ENCODE measurements at regions not wholly inside any gene's neighbourhood (a gene's known extent, or its start where the extent isn't known, plus 50 kb on each side); places are given as distances from the start of the nearest gene placed in this dataset.

DNA sequence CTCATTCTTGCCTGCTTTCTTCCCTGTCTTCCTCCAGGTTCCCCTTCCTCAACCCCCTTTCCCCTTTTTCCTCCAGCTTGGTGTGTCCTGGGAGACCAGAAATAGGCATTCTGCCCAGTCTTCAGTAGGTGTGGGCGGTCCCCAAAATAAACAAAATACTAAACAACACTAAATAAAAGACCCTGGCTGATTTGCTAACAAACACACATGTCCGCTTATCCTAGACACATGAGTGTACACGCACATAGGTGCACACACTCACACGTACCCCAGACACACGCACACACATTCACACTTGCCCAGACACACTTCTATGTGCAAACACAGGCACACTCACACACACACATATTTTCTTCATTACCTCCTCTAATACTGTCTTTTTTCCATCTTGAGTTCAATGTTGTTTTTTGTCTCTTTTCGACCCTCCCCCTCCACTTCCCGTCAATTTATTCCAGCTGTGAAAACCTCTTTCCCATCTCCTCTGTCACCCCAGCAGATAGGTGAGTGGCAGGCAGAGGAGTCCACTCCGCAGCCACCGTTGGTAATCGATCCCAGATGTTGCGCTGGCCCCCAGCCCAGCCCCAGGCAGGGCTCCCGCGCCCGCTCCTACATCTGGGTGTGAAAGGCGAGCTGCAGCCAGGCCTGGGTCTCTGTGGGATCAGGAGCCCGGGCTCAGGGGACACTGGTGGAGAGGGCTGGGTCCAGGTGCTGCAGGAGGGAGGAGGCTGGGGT lies 56.9 kb upstream of the FOXP4 start (continued):
- no peak for TF ChIP-seq ZNF341 (tag by site-specific recombination; IDR thresholded peaks at IDR 0.05; ENCODE audit: low read depth)
- TF ChIP-seq, protein P1, sequence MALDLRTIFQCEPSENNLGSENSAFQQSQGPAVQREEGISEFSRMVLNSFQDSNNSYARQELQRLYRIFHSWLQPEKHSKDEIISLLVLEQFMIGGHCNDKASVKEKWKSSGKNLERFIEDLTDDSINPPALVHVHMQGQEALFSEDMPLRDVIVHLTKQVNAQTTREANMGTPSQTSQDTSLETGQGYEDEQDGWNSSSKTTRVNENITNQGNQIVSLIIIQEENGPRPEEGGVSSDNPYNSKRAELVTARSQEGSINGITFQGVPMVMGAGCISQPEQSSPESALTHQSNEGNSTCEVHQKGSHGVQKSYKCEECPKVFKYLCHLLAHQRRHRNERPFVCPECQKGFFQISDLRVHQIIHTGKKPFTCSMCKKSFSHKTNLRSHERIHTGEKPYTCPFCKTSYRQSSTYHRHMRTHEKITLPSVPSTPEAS (tag by site-specific recombination; IDR thresholded peaks at IDR 0.05): peak; percentile 86
- TF ChIP-seq ZFHX2 (tag by site-specific recombination; conservative IDR thresholded peaks at IDR 0.05): no peak
- TF ChIP-seq ZBTB20 (tag by site-specific recombination; IDR thresholded peaks at IDR 0.05): no peak

DNA sequence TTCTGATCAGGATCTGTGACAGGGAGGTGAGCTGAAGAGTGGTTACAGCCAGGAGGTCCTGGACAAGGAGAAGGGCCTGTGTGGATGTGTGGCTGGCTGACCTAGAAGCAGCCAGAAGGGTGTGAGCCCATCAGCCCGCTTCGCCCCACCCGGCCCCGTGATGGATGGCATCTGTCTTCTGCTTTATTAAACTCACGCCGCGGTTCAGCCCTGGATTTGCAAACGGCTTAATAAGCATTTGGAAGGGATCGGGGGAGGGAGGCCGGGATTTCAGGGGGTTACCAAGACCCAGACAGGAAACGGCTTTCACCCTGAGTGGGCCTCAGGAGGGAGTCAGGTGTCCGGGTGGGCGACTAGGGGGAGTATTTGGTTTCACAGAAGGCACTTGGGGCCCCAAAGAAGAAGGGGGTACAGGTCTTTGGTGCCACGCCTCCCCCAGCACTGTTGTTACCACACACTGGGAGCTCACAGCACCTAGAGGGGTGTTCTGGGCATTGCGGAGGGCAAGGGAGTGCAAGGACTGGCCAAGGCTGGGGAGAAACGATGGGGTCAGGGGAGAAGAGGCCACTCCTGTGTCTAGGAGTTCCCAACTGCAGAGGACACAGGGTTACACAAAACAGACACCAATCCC lies 53.8 kb upstream of the FOXP4 start:
- ChIA-PET CTCF (interaction anchor here (0.7 kb wide), 2 partner anchors 461 to 678 kb away, joined by 3 read pairs; no protein-coding TSS in a partner anchor), POLR2A (no interaction called here)
- peaks cover 18% of the 10 kb centered on the region for H3K4me1 ChIP-seq (ENCODE audit: control insufficient read depth, insufficient read depth, low read length)
- no peaks in the 10 kb centered on the region for H3K9me3 ChIP-seq (ENCODE audit: control insufficient read depth, insufficient read depth, low read depth, low read length)
- H3K4me3 ChIP-seq (ENCODE audit: low read depth, low read length): no peak overlapping the region
- no peak overlapping the region for H3K27ac ChIP-seq (ENCODE audit: extremely low read depth, low read depth, low read length)
- H3K36me3 ChIP-seq (ENCODE audit: control insufficient read depth in 2 of 2, insufficient read depth in 1 of 2, low read length in 2 of 2): no peaks in the 10 kb centered on the region
- TF ChIP-seq, protein P2, sequence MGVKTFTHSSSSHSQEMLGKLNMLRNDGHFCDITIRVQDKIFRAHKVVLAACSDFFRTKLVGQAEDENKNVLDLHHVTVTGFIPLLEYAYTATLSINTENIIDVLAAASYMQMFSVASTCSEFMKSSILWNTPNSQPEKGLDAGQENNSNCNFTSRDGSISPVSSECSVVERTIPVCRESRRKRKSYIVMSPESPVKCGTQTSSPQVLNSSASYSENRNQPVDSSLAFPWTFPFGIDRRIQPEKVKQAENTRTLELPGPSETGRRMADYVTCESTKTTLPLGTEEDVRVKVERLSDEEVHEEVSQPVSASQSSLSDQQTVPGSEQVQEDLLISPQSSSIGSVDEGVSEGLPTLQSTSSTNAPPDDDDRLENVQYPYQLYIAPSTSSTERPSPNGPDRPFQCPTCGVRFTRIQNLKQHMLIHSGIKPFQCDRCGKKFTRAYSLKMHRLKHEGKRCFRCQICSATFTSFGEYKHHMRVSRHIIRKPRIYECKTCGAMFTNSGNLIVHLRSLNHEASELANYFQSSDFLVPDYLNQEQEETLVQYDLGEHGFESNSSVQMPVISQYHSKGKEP (tag by site-specific recombination; IDR thresholded peaks at IDR 0.05): no peak
- TF ChIP-seq ZNF132 (tag by site-specific recombination; IDR thresholded peaks at IDR 0.05; ENCODE audit: borderline replicate concordance) (no peak), KLF1 (tag by site-specific recombination; IDR thresholded peaks at IDR 0.05) (peak; percentile 76), ZNF138 (tag by site-specific recombination; IDR thresholded peaks at IDR 0.05; ENCODE audit: borderline replicate concordance) (no peak), ZBTB8A (tag by site-specific recombination; IDR thresholded peaks at IDR 0.05) (peak; percentile 64), HOXD13 (CRISPR knock-in tag; IDR thresholded peaks at IDR 0.05; ENCODE audit: borderline replicate concordance) (no peak), ZNF324 (tag by site-specific recombination; IDR thresholded peaks at IDR 0.05) (no peak), ZNF555 (tag by site-specific recombination; conservative IDR thresholded peaks at IDR 0.05) (no peak), SP3 (tag by site-specific recombination; IDR thresholded peaks at IDR 0.05) (no peak)
- TF ChIP-seq, protein P3, sequence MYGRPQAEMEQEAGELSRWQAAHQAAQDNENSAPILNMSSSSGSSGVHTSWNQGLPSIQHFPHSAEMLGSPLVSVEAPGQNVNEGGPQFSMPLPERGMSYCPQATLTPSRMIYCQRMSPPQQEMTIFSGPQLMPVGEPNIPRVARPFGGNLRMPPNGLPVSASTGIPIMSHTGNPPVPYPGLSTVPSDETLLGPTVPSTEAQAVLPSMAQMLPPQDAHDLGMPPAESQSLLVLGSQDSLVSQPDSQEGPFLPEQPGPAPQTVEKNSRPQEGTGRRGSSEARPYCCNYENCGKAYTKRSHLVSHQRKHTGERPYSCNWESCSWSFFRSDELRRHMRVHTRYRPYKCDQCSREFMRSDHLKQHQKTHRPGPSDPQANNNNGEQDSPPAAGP (tag by site-specific recombination; IDR thresholded peaks at IDR 0.05): peak; percentile 59; the same call in 1 of the 2 replicates

DNA sequence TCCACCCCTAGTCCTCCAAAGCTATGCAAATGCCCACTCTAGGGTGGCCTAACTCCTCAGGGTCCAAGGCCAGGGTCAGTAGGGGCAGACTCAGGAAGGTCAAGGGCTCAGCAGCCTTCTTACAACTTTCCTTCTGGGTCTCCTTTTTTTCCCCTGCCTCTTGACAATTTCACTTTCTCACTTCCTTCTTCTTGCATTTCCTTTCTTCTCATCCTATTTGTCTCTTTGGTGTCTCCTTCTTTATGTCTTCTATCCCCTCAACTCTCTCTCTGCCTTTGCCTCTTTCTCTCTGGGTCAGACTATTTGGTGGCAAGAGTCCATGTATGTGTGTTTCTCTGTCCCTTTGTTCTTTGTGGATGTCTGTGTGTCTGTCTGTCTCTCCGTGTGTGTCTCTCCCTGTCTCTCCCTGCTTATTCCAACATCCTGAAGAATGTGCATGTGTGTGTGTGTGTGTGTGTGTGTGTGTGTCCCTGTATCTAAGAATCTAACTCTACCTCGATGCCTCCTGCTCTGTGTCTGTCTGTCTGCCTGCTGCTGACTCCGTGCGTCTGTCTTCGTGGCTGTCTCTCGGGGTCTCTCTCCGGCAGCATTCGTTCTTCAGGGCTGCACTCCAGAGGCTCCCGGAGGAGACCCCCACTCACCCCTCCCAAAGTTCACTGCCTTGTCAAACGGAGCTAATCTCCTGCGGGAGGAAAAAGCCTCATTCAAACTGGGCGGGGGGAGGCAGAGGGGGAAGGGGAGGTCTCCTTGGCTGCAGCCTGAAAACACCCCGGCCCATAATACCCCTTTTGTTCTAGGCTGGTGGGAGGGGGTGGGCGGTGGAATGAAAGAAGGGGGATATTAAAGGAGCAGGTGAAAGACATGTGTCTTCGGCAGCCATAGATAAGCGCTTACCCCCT lies 51.7 kb upstream of the FOXP4 start:
- no peak overlapping the region for H3K27ac ChIP-seq (ENCODE audit: extremely low read depth, low read depth, low read length)
- ChIA-PET CTCF (no interaction called here), POLR2A (interaction anchor here (0.6 kb wide), 1 partner anchor 534 kb away, joined by 6 read pairs; no protein-coding TSS in a partner anchor)
- H3K4me1 ChIP-seq (ENCODE audit: control insufficient read depth, insufficient read depth, low read length): peaks cover 1% of the 10 kb centered on the region
- no peaks in the 10 kb centered on the region for H3K36me3 ChIP-seq (ENCODE audit: control insufficient read depth in 2 of 2, insufficient read depth in 1 of 2, low read length in 2 of 2)
- 0 out of 2 replicates have a peak, but pooled peaks have one; percentile 14 for TF ChIP-seq EGR2 (tag by site-specific recombination; IDR thresholded peaks at IDR 0.05; ENCODE audit: low read depth)
- no peak for TF ChIP-seq ZNF747 (tag by site-specific recombination; IDR thresholded peaks at IDR 0.05)
- TF ChIP-seq, protein P1 (tag by site-specific recombination; IDR thresholded peaks at IDR 0.05): peak; percentile 75
- TF ChIP-seq PRDM1 (tag by site-specific recombination; IDR thresholded peaks at IDR 0.05): peak; percentile 81
- TF ChIP-seq, protein P4, sequence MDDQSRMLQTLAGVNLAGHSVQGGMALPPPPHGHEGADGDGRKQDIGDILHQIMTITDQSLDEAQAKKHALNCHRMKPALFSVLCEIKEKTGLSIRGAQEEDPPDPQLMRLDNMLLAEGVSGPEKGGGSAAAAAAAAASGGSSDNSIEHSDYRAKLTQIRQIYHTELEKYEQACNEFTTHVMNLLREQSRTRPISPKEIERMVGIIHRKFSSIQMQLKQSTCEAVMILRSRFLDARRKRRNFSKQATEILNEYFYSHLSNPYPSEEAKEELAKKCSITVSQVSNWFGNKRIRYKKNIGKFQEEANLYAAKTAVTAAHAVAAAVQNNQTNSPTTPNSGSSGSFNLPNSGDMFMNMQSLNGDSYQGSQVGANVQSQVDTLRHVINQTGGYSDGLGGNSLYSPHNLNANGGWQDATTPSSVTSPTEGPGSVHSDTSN (CRISPR knock-in tag; IDR thresholded peaks at IDR 0.05): no peak
- no peak for TF ChIP-seq ZNF521 (tag by site-specific recombination; IDR thresholded peaks at IDR 0.05)
- TF ChIP-seq ZNF133 (tag by site-specific recombination; IDR thresholded peaks at IDR 0.05): 0 out of 2 replicates have a peak, but pooled peaks have one; percentile 15
- TF ChIP-seq ZNF621 (tag by site-specific recombination; IDR thresholded peaks at IDR 0.05): no peak
- TF ChIP-seq ZNF274 (IDR thresholded peaks at IDR 0.05; ENCODE audit: low read length): no peak
- TF ChIP-seq ZNF274 (tag by site-specific recombination; IDR thresholded peaks at IDR 0.05; ENCODE audit: borderline replicate concordance): no peak
- no peaks in the 10 kb centered on the region for H3K9me3 ChIP-seq (ENCODE audit: control insufficient read depth, insufficient read depth, low read depth, low read length)
- H3K4me3 ChIP-seq (ENCODE audit: low read depth, low read length): no peak overlapping the region
